SU-DHL-6 (cell line): ENCODE measurements at regions not wholly inside any gene's neighbourhood (a gene's known extent, or its start where the extent isn't known, plus 50 kb on each side); places are given as distances from the start of the nearest gene placed in this dataset.

Source experiments
- EZH2phosphoT487 ChIP-seq: fragments of 200-600 bp; sonication (generic), shearing (Covaris generic); conservative IDR thresholded peaks from 2 replicates; pipeline ENCODE4 v1.6.1; 2018; ENCODE audit warnings: mild to moderate bottlenecking, antibody characterized with exemption, low read length, moderate library complexity, mixed read lengths
- TF ChIP-seq, protein P1 (sequence below): fragments of 200-600 bp; sonication (generic); IDR thresholded peaks from one replicate; pipeline ENCODE4 v1.5.1; 2017; ENCODE audit warnings: antibody characterized with exemption, mild to moderate bottlenecking, low read length, moderate library complexity; ENCODE audit not compliant: insufficient read depth, poor library complexity, severe bottlenecking

DNA sequence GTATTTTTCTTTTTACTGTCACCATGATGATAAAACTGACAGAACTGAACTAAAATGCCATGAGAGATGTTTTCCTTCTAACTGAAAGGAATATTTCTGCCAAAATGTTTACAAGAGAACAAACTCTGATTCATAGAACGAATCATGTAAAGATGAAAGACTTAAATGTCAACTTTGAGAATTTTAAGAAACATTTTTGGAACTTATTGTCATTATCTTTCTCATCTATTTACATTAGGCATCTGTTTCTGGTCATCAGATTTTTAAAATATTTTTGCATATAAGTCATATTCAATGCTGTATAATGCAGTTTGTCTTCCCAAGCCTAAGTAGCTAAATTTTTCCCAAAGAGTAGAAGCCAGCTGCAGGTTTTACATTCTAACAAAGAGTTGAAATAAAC is 358.5 kb downstream of the TFEC start:
- TF ChIP-seq, protein P1, sequence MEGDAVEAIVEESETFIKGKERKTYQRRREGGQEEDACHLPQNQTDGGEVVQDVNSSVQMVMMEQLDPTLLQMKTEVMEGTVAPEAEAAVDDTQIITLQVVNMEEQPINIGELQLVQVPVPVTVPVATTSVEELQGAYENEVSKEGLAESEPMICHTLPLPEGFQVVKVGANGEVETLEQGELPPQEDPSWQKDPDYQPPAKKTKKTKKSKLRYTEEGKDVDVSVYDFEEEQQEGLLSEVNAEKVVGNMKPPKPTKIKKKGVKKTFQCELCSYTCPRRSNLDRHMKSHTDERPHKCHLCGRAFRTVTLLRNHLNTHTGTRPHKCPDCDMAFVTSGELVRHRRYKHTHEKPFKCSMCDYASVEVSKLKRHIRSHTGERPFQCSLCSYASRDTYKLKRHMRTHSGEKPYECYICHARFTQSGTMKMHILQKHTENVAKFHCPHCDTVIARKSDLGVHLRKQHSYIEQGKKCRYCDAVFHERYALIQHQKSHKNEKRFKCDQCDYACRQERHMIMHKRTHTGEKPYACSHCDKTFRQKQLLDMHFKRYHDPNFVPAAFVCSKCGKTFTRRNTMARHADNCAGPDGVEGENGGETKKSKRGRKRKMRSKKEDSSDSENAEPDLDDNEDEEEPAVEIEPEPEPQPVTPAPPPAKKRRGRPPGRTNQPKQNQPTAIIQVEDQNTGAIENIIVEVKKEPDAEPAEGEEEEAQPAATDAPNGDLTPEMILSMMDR = no peak
- TF ChIP-seq EZH2phosphoT487 = no peak
